DOHH2 (cell line): ENCODE measurements at regions not wholly inside any gene's neighbourhood (a gene's known extent, or its start where the extent isn't known, plus 50 kb on each side); places are given as distances from the start of the nearest gene placed in this dataset.
"Not testable (repeated sequence)": the region's sequence is repeated elsewhere in the genome, so short reads cannot be mapped to it uniquely, and the experiment has no call there.

Experiments
- EZH2phosphoT487 ChIP-seq: fragments of 200-600 bp; sonication (generic); IDR thresholded peaks from 2 replicates; pipeline ENCODE4 v1.6.1; 2017; ENCODE audit warnings: borderline replicate concordance, mild to moderate bottlenecking, antibody characterized with exemption, low read length, moderate library complexity, mixed read lengths
- TF ChIP-seq, protein P1 (sequence below): fragments of 200-600 bp; sonication (generic); IDR thresholded peaks from one replicate; pipeline ENCODE4 v1.5.1; 2014; ENCODE audit warnings: antibody characterized with exemption, mild to moderate bottlenecking, low read depth, low read length; ENCODE audit not compliant: poor library complexity, severe bottlenecking

DNA sequence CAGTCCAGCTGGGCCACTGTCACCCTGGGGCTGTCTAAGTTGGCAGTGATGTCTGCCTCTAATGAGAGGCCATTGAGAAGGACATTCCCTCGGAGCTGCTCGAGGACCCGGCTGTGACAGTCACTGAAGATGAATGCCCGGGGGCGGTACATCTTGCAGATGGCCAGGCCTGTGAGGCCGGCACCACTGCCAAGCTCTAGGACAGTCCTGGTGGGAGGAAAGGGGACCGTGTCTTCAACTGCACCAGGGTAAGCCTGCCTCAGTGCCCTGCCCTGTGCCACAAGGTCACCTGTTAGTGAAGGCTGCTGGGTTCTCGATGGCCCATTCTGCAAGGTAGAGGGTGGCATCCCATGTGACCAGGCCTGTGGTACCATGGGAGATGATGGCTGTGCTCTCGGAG is 236.6 kb upstream of the FRG2C start:
- TF ChIP-seq, protein P1, sequence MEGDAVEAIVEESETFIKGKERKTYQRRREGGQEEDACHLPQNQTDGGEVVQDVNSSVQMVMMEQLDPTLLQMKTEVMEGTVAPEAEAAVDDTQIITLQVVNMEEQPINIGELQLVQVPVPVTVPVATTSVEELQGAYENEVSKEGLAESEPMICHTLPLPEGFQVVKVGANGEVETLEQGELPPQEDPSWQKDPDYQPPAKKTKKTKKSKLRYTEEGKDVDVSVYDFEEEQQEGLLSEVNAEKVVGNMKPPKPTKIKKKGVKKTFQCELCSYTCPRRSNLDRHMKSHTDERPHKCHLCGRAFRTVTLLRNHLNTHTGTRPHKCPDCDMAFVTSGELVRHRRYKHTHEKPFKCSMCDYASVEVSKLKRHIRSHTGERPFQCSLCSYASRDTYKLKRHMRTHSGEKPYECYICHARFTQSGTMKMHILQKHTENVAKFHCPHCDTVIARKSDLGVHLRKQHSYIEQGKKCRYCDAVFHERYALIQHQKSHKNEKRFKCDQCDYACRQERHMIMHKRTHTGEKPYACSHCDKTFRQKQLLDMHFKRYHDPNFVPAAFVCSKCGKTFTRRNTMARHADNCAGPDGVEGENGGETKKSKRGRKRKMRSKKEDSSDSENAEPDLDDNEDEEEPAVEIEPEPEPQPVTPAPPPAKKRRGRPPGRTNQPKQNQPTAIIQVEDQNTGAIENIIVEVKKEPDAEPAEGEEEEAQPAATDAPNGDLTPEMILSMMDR, result not testable (repeated sequence)
- not testable (repeated sequence) for TF ChIP-seq EZH2phosphoT487
